GM21717 (cell line): ENCODE measurements at regions not wholly inside any gene's neighbourhood (a gene's known extent, or its start where the extent isn't known, plus 50 kb on each side); places are given as distances from the start of the nearest gene placed in this dataset.

Source experiments
- ATAC-seq: cut with Tn5 transposase; IDR thresholded peaks from one replicate; pipeline ENCODE4 v1.9.1; 2021; ENCODE audit warnings: mild to moderate bottlenecking, moderate library complexity; ENCODE audit not compliant: unreplicated experiment

GRCh38 chr2:6054161-6054671 lies 362.0 kb downstream of the SOX11 start:
- no peak for ATAC-seq

- no peak for ATAC-seq
Observed at GRCh38 chr2:6060992-6061663, 368.9 kb downstream of the SOX11 start.

- ATAC-seq: no peak
Observed at GRCh38 chr2:6064757-6065156, 372.6 kb downstream of the SOX11 start.

- ATAC-seq: no peak
Observed at GRCh38 chr2:6065703-6066102, 373.5 kb downstream of the SOX11 start.

GRCh38 chr2:6067089-6067488 lies 374.9 kb downstream of the SOX11 start:
- no peak for ATAC-seq

GRCh38 chr2:6067806-6068205 lies 375.6 kb downstream of the SOX11 start:
- no peak for ATAC-seq

GRCh38 chr2:6068429-6068828 lies 376.2 kb downstream of the SOX11 start:
- ATAC-seq: no peak

- ATAC-seq: no peak
Observed at GRCh38 chr2:6069381-6069780, 377.2 kb downstream of the SOX11 start.

- ATAC-seq: no peak
Observed at GRCh38 chr2:6071519-6071918, 379.3 kb downstream of the SOX11 start.

- ATAC-seq: no peak
Observed at GRCh38 chr2:6072276-6072675, 380.1 kb downstream of the SOX11 start.

- no peak for ATAC-seq
Observed at GRCh38 chr2:6072768-6073167, 380.6 kb downstream of the SOX11 start.

- no peak for ATAC-seq
Observed at GRCh38 chr2:6073191-6074088, 381.3 kb downstream of the SOX11 start.

GRCh38 chr2:6074089-6074643 lies 382.0 kb downstream of the SOX11 start:
- ATAC-seq: no peak

- no peak for ATAC-seq
Observed at GRCh38 chr2:6077585-6077984, 385.4 kb downstream of the SOX11 start.

- ATAC-seq: no peak
Observed at GRCh38 chr2:6078414-6078813, 386.2 kb downstream of the SOX11 start.

- no peak for ATAC-seq
Observed at GRCh38 chr2:6079405-6079804, 387.2 kb downstream of the SOX11 start.

GRCh38 chr2:6080932-6081753 lies 389.0 kb downstream of the SOX11 start:
- no peak for ATAC-seq

- no peak for ATAC-seq
Observed at GRCh38 chr2:6081955-6082624, 389.9 kb downstream of the SOX11 start.

- no peak for ATAC-seq
Observed at GRCh38 chr2:6082625-6083018, 390.4 kb downstream of the SOX11 start.

- ATAC-seq: no peak
Observed at GRCh38 chr2:6083136-6083535, 391.0 kb downstream of the SOX11 start.
